D721Med (cell line): ENCODE measurements at regions not wholly inside any gene's neighbourhood (a gene's known extent, or its start where the extent isn't known, plus 50 kb on each side); places are given as distances from the start of the nearest gene placed in this dataset.

ENCODE experiments used
- DNase-seq: peaks from one replicate; pipeline ENCODE4 v3.0.0; 2011; ENCODE audit warnings: low spot score; ENCODE audit not compliant: insufficient read length
- FAIRE-seq: peaks from 2 replicates; lab custom pipeline; 2011; peaks lifted over from hg19 to GRCh38; lab: Jason Lieb, UNC
- CTCF ChIP-seq: IDR thresholded peaks from 2 replicates; pipeline ENCODE4 v1.5.1; 2012; ENCODE audit warnings: mild to moderate bottlenecking, control low read depth; ENCODE audit not compliant: insufficient read depth; ENCODE audit errors: missing control alignments

GRCh38 chr10:2893158-2893845, 174.0 kb upstream of the PFKP start:
- DNase-seq (no peak), FAIRE-seq (no peak)
- no peak for TF ChIP-seq CTCF

- DNase-seq (no peak), FAIRE-seq (no peak)
- TF ChIP-seq CTCF: no peak
Measured at GRCh38 chr10:2891770-2892124, 175.6 kb upstream of the PFKP start.

- TF ChIP-seq CTCF: no peak
- no peak for FAIRE-seq
- no peak for DNase-seq
Measured at GRCh38 chr10:2891073-2891769, 176.1 kb upstream of the PFKP start.

- TF ChIP-seq CTCF: no peak
- FAIRE-seq: no peak
- DNase-seq: no peak
Measured at GRCh38 chr10:2890093-2890492, 177.3 kb upstream of the PFKP start.

GRCh38 chr10:2888403-2889004, 178.8 kb upstream of the PFKP start:
- no peak for DNase-seq
- peak; percentile 82 for FAIRE-seq
- TF ChIP-seq CTCF: no peak

- FAIRE-seq (no peak), DNase-seq (no peak)
- no peak for TF ChIP-seq CTCF
Measured at GRCh38 chr10:2887391-2888070, 179.8 kb upstream of the PFKP start.
